Ovary (tissue), 3 donors: ENCODE measurements at regions not wholly inside any gene's neighbourhood (a gene's known extent, or its start where the extent isn't known, plus 50 kb on each side); places are given as distances from the start of the nearest gene placed in this dataset.

ENCODE experiments used
- EP300 ChIP-seq: sonication (generic); formaldehyde crosslinking; IDR thresholded peaks from one replicate; pipeline ENCODE4 v1.6.1; 2017; ENCODE audit warnings: antibody characterized with exemption
- TF ChIP-seq, protein P1 (sequence below), 3 donors: fragments of 450-650 bp in 2 of 3; fragments of 200-600 bp in 1 of 3; IDR thresholded peaks; one replicate each; pipeline versions ENCODE4 v1.5.1 to v1.8.0; 2016 to 2022; ENCODE audit warnings: antibody characterized with exemption in 3 of 3, mild to moderate bottlenecking in 1 of 3
- donor health status: DM: no; HTN: no; CAD: no.

DNA sequence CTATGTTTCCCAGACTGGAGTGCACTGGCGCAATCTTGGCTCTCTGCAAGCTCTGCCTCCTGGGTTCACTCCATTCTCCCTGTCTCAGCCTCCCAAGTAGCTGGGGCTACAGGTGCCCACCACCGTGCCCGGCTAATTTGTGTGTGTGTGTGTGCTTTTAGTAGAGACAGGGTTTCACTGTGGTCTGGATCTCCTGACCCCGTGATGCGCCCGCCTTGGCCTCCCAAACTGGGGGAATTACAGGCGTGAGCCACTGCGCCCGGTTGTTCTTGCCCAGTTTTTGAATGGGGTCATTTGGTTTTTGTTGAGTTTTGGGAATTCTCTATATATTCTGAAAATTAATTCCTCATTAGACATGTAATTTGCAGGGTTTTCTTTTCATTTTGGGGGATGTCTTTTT, 238.4 kb upstream of the PRR20A start:
- TF ChIP-seq EP300 = no peak
- TF ChIP-seq, protein P1, sequence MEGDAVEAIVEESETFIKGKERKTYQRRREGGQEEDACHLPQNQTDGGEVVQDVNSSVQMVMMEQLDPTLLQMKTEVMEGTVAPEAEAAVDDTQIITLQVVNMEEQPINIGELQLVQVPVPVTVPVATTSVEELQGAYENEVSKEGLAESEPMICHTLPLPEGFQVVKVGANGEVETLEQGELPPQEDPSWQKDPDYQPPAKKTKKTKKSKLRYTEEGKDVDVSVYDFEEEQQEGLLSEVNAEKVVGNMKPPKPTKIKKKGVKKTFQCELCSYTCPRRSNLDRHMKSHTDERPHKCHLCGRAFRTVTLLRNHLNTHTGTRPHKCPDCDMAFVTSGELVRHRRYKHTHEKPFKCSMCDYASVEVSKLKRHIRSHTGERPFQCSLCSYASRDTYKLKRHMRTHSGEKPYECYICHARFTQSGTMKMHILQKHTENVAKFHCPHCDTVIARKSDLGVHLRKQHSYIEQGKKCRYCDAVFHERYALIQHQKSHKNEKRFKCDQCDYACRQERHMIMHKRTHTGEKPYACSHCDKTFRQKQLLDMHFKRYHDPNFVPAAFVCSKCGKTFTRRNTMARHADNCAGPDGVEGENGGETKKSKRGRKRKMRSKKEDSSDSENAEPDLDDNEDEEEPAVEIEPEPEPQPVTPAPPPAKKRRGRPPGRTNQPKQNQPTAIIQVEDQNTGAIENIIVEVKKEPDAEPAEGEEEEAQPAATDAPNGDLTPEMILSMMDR (IDR thresholded peaks at IDR 0.05) = no peak
